ENCODE measurements at regions not wholly inside any gene's neighbourhood (a gene's known extent, or its start where the extent isn't known, plus 50 kb on each side); places are given as distances from the start of the nearest gene placed in this dataset.

DNA sequence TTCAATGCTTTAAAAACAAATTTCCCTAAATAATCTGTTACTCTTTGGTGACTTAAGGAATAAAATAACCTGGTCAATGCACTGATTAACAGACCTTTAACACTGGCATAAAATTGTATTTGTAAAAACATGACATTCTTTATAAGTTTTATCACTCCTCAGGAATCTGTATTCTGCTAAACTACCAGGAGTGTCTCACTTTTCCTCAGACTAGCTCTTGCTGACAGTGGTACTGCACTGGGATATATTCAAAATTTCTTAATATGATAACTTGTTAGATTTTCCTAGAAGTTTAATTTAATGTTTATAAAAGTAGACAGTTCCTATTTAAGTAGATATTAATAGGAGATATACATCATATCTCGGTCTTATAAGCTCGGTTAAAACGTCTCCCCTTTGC is 363.4 kb upstream of the ARHGEF26 start:
- no peak for DNase-seq (ENCODE audit: low spot score)
- H3K9me2 ChIP-seq (ENCODE audit: insufficient read depth, low read length), result no peaks in the 10 kb centered on the region
- peaks cover 67% of the 10 kb centered on the region for H3K36me3 ChIP-seq (ENCODE audit: insufficient read depth, low read length)
- H3K4me1 ChIP-seq (ENCODE audit: insufficient read depth, low read length, poor library complexity, severe bottlenecking), result peaks cover 60% of the 10 kb centered on the region
- TF ChIP-seq, protein P1, sequence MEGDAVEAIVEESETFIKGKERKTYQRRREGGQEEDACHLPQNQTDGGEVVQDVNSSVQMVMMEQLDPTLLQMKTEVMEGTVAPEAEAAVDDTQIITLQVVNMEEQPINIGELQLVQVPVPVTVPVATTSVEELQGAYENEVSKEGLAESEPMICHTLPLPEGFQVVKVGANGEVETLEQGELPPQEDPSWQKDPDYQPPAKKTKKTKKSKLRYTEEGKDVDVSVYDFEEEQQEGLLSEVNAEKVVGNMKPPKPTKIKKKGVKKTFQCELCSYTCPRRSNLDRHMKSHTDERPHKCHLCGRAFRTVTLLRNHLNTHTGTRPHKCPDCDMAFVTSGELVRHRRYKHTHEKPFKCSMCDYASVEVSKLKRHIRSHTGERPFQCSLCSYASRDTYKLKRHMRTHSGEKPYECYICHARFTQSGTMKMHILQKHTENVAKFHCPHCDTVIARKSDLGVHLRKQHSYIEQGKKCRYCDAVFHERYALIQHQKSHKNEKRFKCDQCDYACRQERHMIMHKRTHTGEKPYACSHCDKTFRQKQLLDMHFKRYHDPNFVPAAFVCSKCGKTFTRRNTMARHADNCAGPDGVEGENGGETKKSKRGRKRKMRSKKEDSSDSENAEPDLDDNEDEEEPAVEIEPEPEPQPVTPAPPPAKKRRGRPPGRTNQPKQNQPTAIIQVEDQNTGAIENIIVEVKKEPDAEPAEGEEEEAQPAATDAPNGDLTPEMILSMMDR (conservative IDR thresholded peaks at IDR 0.05; ENCODE audit: low read length), result 0 out of 2 replicates have a peak, but pooled peaks have one; percentile 34
- TF ChIP-seq EZH2phosphoT487 (IDR thresholded peaks at IDR 0.05; ENCODE audit: borderline replicate concordance, low read depth, low read length), result no peak
- no TSS peak for BruUV-seq (replicated peaks)
- H3K4me2 ChIP-seq (ENCODE audit: low read length), result peak overlapping the region; percentile 21; the same call in 1 of the 2 replicates
- peaks cover 94% of the 10 kb centered on the region for H3K79me2 ChIP-seq (ENCODE audit: insufficient read depth, low read depth, low read length)
- H3K9me3 ChIP-seq (ENCODE audit: low read length), result peaks cover 41% of the 10 kb centered on the region; the same call in 1 of the 2 replicates
- H3K4me3 ChIP-seq (ENCODE audit: low read depth, low read length, poor library complexity, severe bottlenecking), result peak overlapping the region; percentile 15
- H3K27ac ChIP-seq (ENCODE audit: low read depth, low read length, poor library complexity, severe bottlenecking), result no peak overlapping the region
- intact Hi-C loops (cut with micrococcal nuclease; ENCODE audit: unreplicated experiment), result no loop called here
- H2AFZ ChIP-seq (ENCODE audit: low read length), result no peak overlapping the region
- ChIA-PET CTCF (ENCODE audit: unreplicated experiment) (no interaction called here), POLR2A (interaction anchor here (0.6 to 3.8 kb wide), 13 partner anchors 8 to 320 kb away, joined by 3 to 31 read pairs (median 5); no protein-coding TSS in a partner anchor)
- no peaks in the 10 kb centered on the region for H4K20me1 ChIP-seq (ENCODE audit: insufficient read depth, low read length)

DNA sequence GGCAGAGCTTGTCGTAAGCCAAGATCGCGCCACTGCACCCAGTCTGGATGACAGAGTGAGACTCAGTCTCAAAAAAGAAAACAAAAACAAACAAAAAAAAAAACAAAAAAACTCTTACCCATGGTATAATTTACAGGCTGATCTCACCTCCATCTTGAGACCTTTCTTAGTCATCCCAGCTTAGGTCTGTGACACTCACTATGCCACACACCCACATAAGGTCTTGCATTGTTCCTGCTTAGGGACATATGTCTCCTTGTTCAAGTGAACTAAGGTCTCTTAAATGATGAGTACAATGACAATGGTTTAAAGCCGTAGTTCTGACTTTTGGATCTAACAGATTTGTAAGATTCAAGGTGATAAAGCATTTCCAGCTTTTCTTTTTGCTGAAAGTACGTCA is 360.2 kb upstream of the ARHGEF26 start:
- Histone ChIP-seq H3K79me2 (ENCODE audit: insufficient read depth, low read depth, low read length) (peaks cover 84% of the 10 kb centered on the region), H3K9me3 (ENCODE audit: low read length) (peaks cover 42% of the 10 kb centered on the region; the same call in 1 of the 2 replicates), H3K4me2 (ENCODE audit: low read length) (peak overlapping the region; percentile 66), H3K36me3 (ENCODE audit: insufficient read depth, low read length) (peaks cover 70% of the 10 kb centered on the region), H3K27ac (ENCODE audit: low read depth, low read length, poor library complexity, severe bottlenecking) (peak overlapping the region; percentile 94), H4K20me1 (ENCODE audit: insufficient read depth, low read length) (no peaks in the 10 kb centered on the region), H3K4me3 (ENCODE audit: low read depth, low read length, poor library complexity, severe bottlenecking) (peak overlapping the region; percentile 75), H3K4me1 (ENCODE audit: insufficient read depth, low read length, poor library complexity, severe bottlenecking) (peaks cover 68% of the 10 kb centered on the region), H2AFZ (ENCODE audit: low read length) (peak overlapping the region; percentile 5; the same call in 1 of the 2 replicates), H3K9me2 (ENCODE audit: insufficient read depth, low read length) (no peaks in the 10 kb centered on the region)
- no peak for TF ChIP-seq EZH2phosphoT487 (IDR thresholded peaks at IDR 0.05; ENCODE audit: borderline replicate concordance, low read depth, low read length)
- TF ChIP-seq, protein P1 (conservative IDR thresholded peaks at IDR 0.05; ENCODE audit: low read length), result no peak
- intact Hi-C loops (cut with micrococcal nuclease; ENCODE audit: unreplicated experiment), result loop anchor here (5.0 kb wide), 2 partner anchors 79 to 1351 kb away; no protein-coding TSS in a partner anchor
- CTCF ChIA-PET (ENCODE audit: unreplicated experiment), result interaction anchor here (0.5 kb wide), 1 partner anchor 29 kb away, joined by 3 read pairs; no protein-coding TSS in a partner anchor
- POLR2A ChIA-PET, result interaction anchor here (0.6 to 1.8 kb wide), 13 partner anchors 8 to 1441 kb away, joined by 3 to 53 read pairs (median 3); no protein-coding TSS in a partner anchor
- no TSS peak for BruUV-seq (replicated peaks)
- peak; percentile 56 for DNase-seq (ENCODE audit: low spot score)
